Neuronal stem cell (in vitro differentiated cells): ENCODE measurements at regions not wholly inside any gene's neighbourhood (a gene's known extent, or its start where the extent isn't known, plus 50 kb on each side); places are given as distances from the start of the nearest gene placed in this dataset.
A peak's percentile ranks its signal among the peaks of the same experiment; 100 is the strongest.
"Not testable (repeated sequence)": the region's sequence is repeated elsewhere in the genome, so short reads cannot be mapped to it uniquely, and the experiment has no call there.

ENCODE experiments used
- DNase-seq: peaks from one replicate; pipeline ENCODE4 v3.0.0-alpha.2; 2013; ENCODE audit warnings: low spot score
- H2AFZ ChIP-seq: one replicate; pipeline ENCODE4 v1.6.1; 2013; ENCODE audit warnings: mild to moderate bottlenecking, low read length, inconsistent platforms
- H2AK5ac ChIP-seq: 2 replicates; pipeline ENCODE4 v1.6.1; 2013; ENCODE audit warnings: low read depth, mild to moderate bottlenecking, inconsistent platforms, low read length, moderate library complexity, mixed read lengths
- H2BK120ac ChIP-seq: 2 replicates; pipeline ENCODE4 v1.6.1; 2013; ENCODE audit warnings: low read depth, mild to moderate bottlenecking, inconsistent platforms, low read length, moderate library complexity, mixed read lengths
- H2BK12ac ChIP-seq: one replicate; pipeline ENCODE4 v1.6.1; 2013; ENCODE audit warnings: low read length, inconsistent platforms
- H2BK15ac ChIP-seq: 2 replicates; pipeline ENCODE4 v1.6.1; 2013; ENCODE audit warnings: mild to moderate bottlenecking, low read length, inconsistent platforms, mixed read lengths
- H2BK5ac ChIP-seq: one replicate; pipeline ENCODE4 v1.6.1; 2013; ENCODE audit warnings: inconsistent platforms, mild to moderate bottlenecking, low read length, moderate library complexity
- H3K14ac ChIP-seq: one replicate; pipeline ENCODE4 v1.6.1; 2013; ENCODE audit warnings: low read length, inconsistent platforms
- H3K18ac ChIP-seq: 2 replicates; pipeline ENCODE4 v1.6.1; 2013; ENCODE audit warnings: low read length, inconsistent platforms
- H3K23ac ChIP-seq: 2 replicates; pipeline ENCODE4 v1.6.1; 2013; ENCODE audit warnings: low read depth, mild to moderate bottlenecking, mixed read lengths, low read length, inconsistent platforms; ENCODE audit not compliant: poor library complexity
- H3K27ac ChIP-seq: replicated peaks from 3 replicates; pipeline ENCODE4 v1.5.1; 2013; ENCODE audit warnings: low read length, inconsistent platforms
- H3K27me3 ChIP-seq, 3 experiments: 2 replicates each; pipeline ENCODE4 v1.6.1; 2013; ENCODE audit warnings: low read length in 3 of 3, mild to moderate bottlenecking in 2 of 3, inconsistent platforms in 1 of 3, low read depth in 1 of 3, mixed read lengths in 1 of 3, moderate library complexity in 1 of 3; ENCODE audit not compliant: control insufficient read depth in 3 of 3, insufficient read depth in 3 of 3
- H3K36me3 ChIP-seq, 2 donors: replicated peaks in 1 of 2; 2 replicates each; pipeline ENCODE4 v1.6.1; 2013; ENCODE audit warnings: low read length in 2 of 2; ENCODE audit not compliant: control insufficient read depth in 2 of 2, insufficient read depth in 2 of 2
- H3K4ac ChIP-seq: 2 replicates; pipeline ENCODE4 v1.6.1; 2013; ENCODE audit warnings: inconsistent platforms, mild to moderate bottlenecking, low read length, moderate library complexity
- H3K4me1 ChIP-seq, 2 donors: 1 replicate in 1 of 2; 2 replicates in 1 of 2; pipeline ENCODE4 v1.6.1; 2013; ENCODE audit warnings: low read length in 2 of 2, low read depth in 1 of 2; ENCODE audit not compliant: control insufficient read depth in 2 of 2, insufficient read depth in 1 of 2
- H3K4me2 ChIP-seq: one replicate; pipeline ENCODE4 v1.6.1; 2013; ENCODE audit warnings: mild to moderate bottlenecking, low read length, inconsistent platforms; ENCODE audit not compliant: insufficient read depth, poor library complexity, severe bottlenecking
- H3K4me3 ChIP-seq, 2 donors: 2 replicates each; pipeline ENCODE4 v1.5.1; 2013; ENCODE audit warnings: low read length in 2 of 2, mild to moderate bottlenecking in 2 of 2, inconsistent platforms in 1 of 2, moderate library complexity in 1 of 2
- H3K79me1 ChIP-seq: one replicate; pipeline ENCODE4 v1.6.1; 2013; ENCODE audit warnings: low read depth, mild to moderate bottlenecking, inconsistent platforms, low read length, moderate library complexity
- H3K9ac ChIP-seq: one replicate; pipeline ENCODE4 v1.6.1; 2013; ENCODE audit warnings: mild to moderate bottlenecking, low read depth, low read length, inconsistent platforms; ENCODE audit not compliant: poor library complexity
- H3K9me3 ChIP-seq, 2 donors: replicated peaks in 1 of 2; 2 replicates each; pipeline versions ENCODE3 to v1.6.1; 2013; ENCODE audit warnings: low read length in 2 of 2, mild to moderate bottlenecking in 2 of 2, inconsistent platforms in 1 of 2, low read depth in 1 of 2, mixed read lengths in 1 of 2, moderate library complexity in 1 of 2; ENCODE audit not compliant: control insufficient read depth in 2 of 2, insufficient read depth in 1 of 2
- H4K8ac ChIP-seq: one replicate; pipeline ENCODE4 v1.6.1; 2013; ENCODE audit warnings: low read depth, mild to moderate bottlenecking, inconsistent platforms, low read length, moderate library complexity
- H4K91ac ChIP-seq: one replicate; pipeline ENCODE4 v1.6.1; 2013; ENCODE audit warnings: low read length, low read depth, mild to moderate bottlenecking, inconsistent platforms; ENCODE audit not compliant: poor library complexity
- WGBS, 2 donors: extraction: QIAGEN DNeasy Blood & Tissue Kit; methylation state at CpG; one replicate each; pipeline ENCODE4 v1.1.7; 2013; ENCODE audit warnings: missing lambda C conversion rate in 2 of 2, mixed read lengths in 1 of 2; ENCODE audit not compliant: insufficient read length in 2 of 2, insufficient replicate concordance in 1 of 2; ENCODE audit errors: extremely low coverage in 2 of 2; 5-methylcytosine and 5-hydroxymethylcytosine counted together

DNA sequence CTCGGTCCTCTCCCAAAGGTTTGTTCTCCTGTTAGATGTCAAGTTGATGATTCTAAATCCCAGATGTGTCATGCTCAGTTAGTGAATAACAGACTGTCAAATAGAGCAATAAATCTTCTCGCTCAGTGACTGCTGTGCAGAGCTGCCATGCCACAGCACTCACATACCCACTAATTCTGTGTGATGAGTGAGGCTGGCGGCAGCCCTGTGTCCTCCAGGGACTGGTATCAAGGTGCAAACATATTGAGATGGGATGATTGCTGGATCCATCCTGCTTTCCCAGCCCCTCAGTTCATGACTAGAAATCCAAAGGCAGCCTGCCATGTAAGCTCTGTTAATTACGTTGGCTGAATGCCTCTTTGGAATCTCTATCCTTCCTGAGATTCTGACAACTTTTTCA lies 103.9 kb downstream of the OLIG3 start:
- Histone ChIP-seq H3K27me3 (no peaks in the 10 kb centered on the region), H3K4me1 (peaks cover 0 to 3% of the 10 kb centered on the region in 2 donors), H2BK15ac (no peak overlapping the region), H4K8ac (no peak overlapping the region), H2BK12ac (no peak overlapping the region), H3K4me3 (no peak overlapping the region), H3K23ac (no peak overlapping the region), H2BK5ac (no peak overlapping the region), H2AFZ (no peak overlapping the region), H3K9ac (no peak overlapping the region), H3K36me3 (no peaks in the 10 kb centered on the region), H3K4me2 (no peak overlapping the region), H2BK120ac (no peak overlapping the region), H3K18ac (no peak overlapping the region), H3K14ac (no peak overlapping the region), H3K4ac (no peak overlapping the region), H3K79me1 (no peaks in the 10 kb centered on the region), H3K9me3 (no peaks in the 10 kb centered on the region), H4K91ac (no peak overlapping the region), H3K27ac (no peak overlapping the region), H2AK5ac (no peak overlapping the region)
- no CpG with 5 or more reads among the region's 4 CpGs for WGBS, 2 donors
- no peak for DNase-seq

DNA sequence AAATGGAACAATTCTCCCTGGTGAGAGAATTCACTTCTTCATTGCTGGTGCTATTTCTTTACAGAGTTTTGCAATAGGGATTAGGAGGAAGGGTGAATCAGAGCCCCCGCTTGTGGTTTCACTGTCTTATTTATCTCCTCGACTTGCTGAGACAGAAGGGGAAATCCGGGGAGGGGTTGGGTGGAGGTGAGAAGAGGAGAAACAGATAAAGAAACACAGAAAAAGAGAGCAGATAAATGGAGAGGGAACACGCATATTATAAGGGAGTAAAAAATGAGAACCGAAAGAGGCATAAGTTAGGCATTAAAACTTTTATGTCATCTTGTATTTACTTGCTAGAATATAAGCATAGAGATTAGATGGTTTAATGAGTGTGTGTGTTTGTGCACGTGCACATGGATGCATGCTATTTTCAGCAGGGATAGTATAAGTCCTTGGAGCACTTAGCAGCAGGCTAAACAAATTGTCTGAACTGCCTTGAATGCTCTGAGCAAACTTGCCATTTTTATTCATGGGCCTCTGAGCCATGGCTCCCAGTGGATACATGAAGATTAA lies 105.0 kb downstream of the OLIG3 start:
- Histone ChIP-seq H3K4me3 (no peak overlapping the region), H3K14ac (no peak overlapping the region), H3K23ac (no peak overlapping the region), H3K4me1 (peaks cover 0 to 3% of the 10 kb centered on the region in 2 donors), H4K8ac (no peak overlapping the region), H3K36me3 (no peaks in the 10 kb centered on the region), H3K27me3 (no peaks in the 10 kb centered on the region), H3K9ac (no peak overlapping the region), H2BK5ac (no peak overlapping the region), H3K9me3 (no peaks in the 10 kb centered on the region), H2AFZ (no peak overlapping the region), H3K18ac (no peak overlapping the region), H3K27ac (no peak overlapping the region), H3K4ac (no peak overlapping the region), H3K4me2 (no peak overlapping the region), H2AK5ac (no peak overlapping the region), H2BK12ac (no peak overlapping the region), H4K91ac (no peak overlapping the region), H2BK120ac (no peak overlapping the region), H3K79me1 (no peaks in the 10 kb centered on the region), H2BK15ac (no peak overlapping the region)
- no CpG with 5 or more reads among the region's 6 CpGs for WGBS, 2 donors
- DNase-seq, result no peak

DNA sequence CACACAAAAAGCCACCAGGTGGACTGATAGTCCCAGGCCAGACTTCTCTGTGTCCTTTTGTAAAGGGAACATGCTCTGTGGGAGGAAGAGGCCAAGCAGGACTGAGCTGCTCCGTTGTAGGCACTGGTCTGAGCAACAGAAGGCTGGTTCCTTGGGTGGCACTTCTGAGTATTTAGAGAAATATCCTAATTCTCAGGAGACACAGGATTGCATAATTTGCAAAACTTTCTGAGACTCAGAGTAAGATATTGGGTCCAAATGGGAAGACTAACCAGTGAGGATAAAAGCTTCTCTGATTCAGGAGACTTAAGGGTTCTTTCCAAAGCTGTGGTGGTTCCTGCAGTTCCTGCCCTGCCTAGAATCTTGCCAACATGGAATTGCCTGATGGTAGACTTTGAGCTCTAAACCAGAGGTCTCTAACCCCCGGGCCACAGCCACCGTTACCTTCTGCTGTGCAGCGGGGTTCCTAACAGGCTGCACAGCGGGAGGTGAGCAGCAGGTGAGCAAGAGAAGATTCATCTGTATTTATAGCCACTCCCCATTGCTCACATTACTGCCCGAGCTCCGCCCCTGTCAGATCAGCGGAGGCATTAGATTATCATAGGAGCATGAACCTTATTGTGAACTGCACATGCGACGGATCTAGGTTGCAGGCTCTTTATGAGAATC lies 107.0 kb downstream of the OLIG3 start:
- Histone ChIP-seq H3K4me2 (no peak overlapping the region), H3K14ac (no peak overlapping the region), H2AFZ (no peak overlapping the region), H3K79me1 (no peaks in the 10 kb centered on the region), H3K9me3 (no peaks in the 10 kb centered on the region), H2BK5ac (no peak overlapping the region), H3K4me3 (no peak overlapping the region), H3K27ac (no peak overlapping the region), H2BK15ac (no peak overlapping the region), H3K36me3 (no peaks in the 10 kb centered on the region), H3K27me3 (no peaks in the 10 kb centered on the region), H3K23ac (no peak overlapping the region), H4K91ac (no peak overlapping the region), H4K8ac (no peak overlapping the region), H2BK12ac (no peak overlapping the region), H3K4ac (no peak overlapping the region), H3K4me1 (peaks cover 0 to 3% of the 10 kb centered on the region in 2 donors), H3K18ac (peak overlapping the region; percentile 13), H2BK120ac (no peak overlapping the region), H2AK5ac (no peak overlapping the region), H3K9ac (no peak overlapping the region)
- no peak for DNase-seq
- WGBS, 2 donors, result no CpG with 5 or more reads among the region's 10 CpGs

DNA sequence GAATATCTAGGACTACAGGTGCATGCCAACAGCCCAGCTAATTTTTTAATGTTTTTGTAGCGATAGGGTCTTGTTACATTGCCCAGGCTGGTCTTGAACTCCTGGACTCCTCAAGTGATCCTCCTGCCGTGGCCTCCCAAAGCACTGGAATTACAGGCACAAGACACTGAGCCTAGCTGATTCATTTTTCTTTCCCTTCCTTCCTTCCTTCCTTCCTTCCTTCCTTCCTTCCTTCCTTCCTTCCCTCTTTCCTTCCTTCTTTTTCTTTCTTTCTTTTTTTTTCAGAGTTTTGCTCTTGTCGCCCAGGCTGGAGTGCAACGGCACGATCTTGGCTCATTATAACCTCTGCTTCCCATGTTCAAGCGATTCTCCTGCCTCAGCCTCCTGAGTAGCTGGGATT lies 110.9 kb downstream of the OLIG3 start:
- not testable (repeated sequence) for H4K8ac ChIP-seq, H2BK12ac ChIP-seq, H2BK5ac ChIP-seq, H2AK5ac ChIP-seq, H3K23ac ChIP-seq, H3K18ac ChIP-seq, H3K36me3 ChIP-seq, H3K14ac ChIP-seq, H3K27me3 ChIP-seq, H3K4me3 ChIP-seq, H2BK120ac ChIP-seq, H2AFZ ChIP-seq, H3K9ac ChIP-seq, H2BK15ac ChIP-seq, H3K4me1 ChIP-seq, H3K9me3 ChIP-seq, H3K27ac ChIP-seq, DNase-seq, H4K91ac ChIP-seq, H3K79me1 ChIP-seq, H3K4ac ChIP-seq, H3K4me2 ChIP-seq
- whole genome bisulfite sequencing, 2 donors, result no CpG with 5 or more reads among the region's 6 CpGs
